NCI-H146 (cell line): ENCODE measurements at regions not wholly inside any gene's neighbourhood (a gene's known extent, or its start where the extent isn't known, plus 50 kb on each side); places are given as distances from the start of the nearest gene placed in this dataset.
A peak's percentile ranks its signal among the peaks of the same experiment; 100 is the strongest.
"Not testable (repeated sequence)": the region's sequence is repeated elsewhere in the genome, so short reads cannot be mapped to it uniquely, and the experiment has no call there.

Source experiments
- DNase-seq: peaks from one replicate; lab custom pipeline; 2025; lab: John Stamatoyannopoulos, UW

GRCh38 chr6:76533661-76534060, 461.2 kb upstream of the IMPG1 start:
- DNase-seq: no peak

GRCh38 chr6:76532647-76533046, 460.2 kb upstream of the IMPG1 start:
- DNase-seq: no peak

- DNase-seq: no peak
Observed at GRCh38 chr6:76518443-76518842, 446.0 kb upstream of the IMPG1 start.

GRCh38 chr6:76516924-76517323, 444.5 kb upstream of the IMPG1 start:
- DNase-seq: no peak

- DNase-seq: no peak
Observed at GRCh38 chr6:76510489-76510888, 438.0 kb upstream of the IMPG1 start.

- DNase-seq: no peak
Observed at GRCh38 chr6:76509397-76509796, 436.9 kb upstream of the IMPG1 start.

GRCh38 chr6:76506808-76507207, 434.3 kb upstream of the IMPG1 start:
- DNase-seq: no peak

GRCh38 chr6:76495909-76496308, 423.4 kb upstream of the IMPG1 start:
- peak; percentile 6 for DNase-seq

GRCh38 chr6:76491376-76491775, 418.9 kb upstream of the IMPG1 start:
- not testable (repeated sequence) for DNase-seq

GRCh38 chr6:76490456-76490855, 418.0 kb upstream of the IMPG1 start:
- DNase-seq: no peak

GRCh38 chr6:76481101-76481500, 408.6 kb upstream of the IMPG1 start:
- DNase-seq: peak; percentile 48

GRCh38 chr6:76472858-76473257, 400.4 kb upstream of the IMPG1 start:
- DNase-seq: no peak

- DNase-seq: no peak
Observed at GRCh38 chr6:76466286-76466685, 393.8 kb upstream of the IMPG1 start.

GRCh38 chr6:76465410-76465809, 392.9 kb upstream of the IMPG1 start:
- no peak for DNase-seq

- DNase-seq: no peak
Observed at GRCh38 chr6:76453270-76453669, 380.8 kb upstream of the IMPG1 start.

GRCh38 chr6:76451926-76452709, 379.7 kb upstream of the IMPG1 start:
- no peak for DNase-seq

GRCh38 chr6:76448109-76448508, 375.6 kb upstream of the IMPG1 start:
- DNase-seq: no peak

GRCh38 chr6:76441875-76442274, 369.4 kb upstream of the IMPG1 start:
- no peak for DNase-seq

- DNase-seq: no peak
Observed at GRCh38 chr6:76439811-76440210, 367.3 kb upstream of the IMPG1 start.

- DNase-seq: no peak
Observed at GRCh38 chr6:76438768-76439167, 366.3 kb upstream of the IMPG1 start.

- DNase-seq: no peak
Observed at GRCh38 chr6:76435174-76435573, 362.7 kb upstream of the IMPG1 start.

GRCh38 chr6:76422511-76423213, 350.2 kb upstream of the IMPG1 start:
- peak; percentile 11 for DNase-seq

- DNase-seq: peak; percentile 40
Observed at GRCh38 chr6:76420094-76420493, 347.6 kb upstream of the IMPG1 start.
